ENCODE measurements at regions not wholly inside any gene's neighbourhood (a gene's known extent, or its start where the extent isn't known, plus 50 kb on each side); places are given as distances from the start of the nearest gene placed in this dataset.

- Histone ChIP-seq H3K18ac (ENCODE audit: low read depth, low read length) (no peak overlapping the region), H3K4me3 (ENCODE audit: insufficient read depth, low read depth, low read length) (no peak overlapping the region), H3K56ac (ENCODE audit: extremely low read depth, insufficient read depth, low read length) (no peak overlapping the region), H2BK5ac (ENCODE audit: low read depth, low read length, poor library complexity, severe bottlenecking) (no peak overlapping the region), H2AK9ac (replicated peaks; ENCODE audit: low read depth, low read length, poor library complexity) (no peak overlapping the region), H2BK15ac (ENCODE audit: low read depth, low read length) (no peak overlapping the region), H2AFZ (replicated peaks; ENCODE audit: low read length, poor library complexity) (no peak overlapping the region), H3K27ac (ENCODE audit: insufficient read depth, low read length) (no peak overlapping the region), H4K5ac (ENCODE audit: low read depth, low read length) (no peak overlapping the region), H3K9me1 (ENCODE audit: insufficient read depth, low read length) (no peaks in the 10 kb centered on the region), H3K27me3 (ENCODE audit: control insufficient read depth, insufficient read depth, low read length) (no peaks in the 10 kb centered on the region), H3K4ac (ENCODE audit: low read depth, low read length) (no peak overlapping the region), H3K14ac (replicated peaks; ENCODE audit: low read depth, low read length) (no peak overlapping the region), H3K9me3 (ENCODE audit: control insufficient read depth, insufficient read depth, low read length) (no peaks in the 10 kb centered on the region), H4K91ac (ENCODE audit: insufficient read depth, low read depth, low read length) (no peak overlapping the region), H3K79me1 (ENCODE audit: low read depth in 1 of 2, low read length in 2 of 2) (no peaks in the 10 kb centered on the region), H3K4me1 (ENCODE audit: control insufficient read depth, insufficient read depth, low read length) (no peaks in the 10 kb centered on the region), H3K4me2 (ENCODE audit: low read depth, low read length) (no peak overlapping the region), H2AK5ac (ENCODE audit: low read depth, low read length) (no peak overlapping the region), H4K20me1 (ENCODE audit: insufficient read depth, low read length) (no peaks in the 10 kb centered on the region), H2BK20ac (ENCODE audit: low read depth, low read length) (no peak overlapping the region), H2BK120ac (ENCODE audit: low read depth, low read length) (no peak overlapping the region), H3K23ac (ENCODE audit: low read depth, low read length) (no peak overlapping the region), H3K9ac (ENCODE audit: low read depth, low read length) (no peak overlapping the region), H4K8ac (ENCODE audit: low read depth in 2 of 2, low read length in 2 of 2) (no peak overlapping the region), H3K36me3 (ENCODE audit: control insufficient read depth, insufficient read depth, low read length) (no peaks in the 10 kb centered on the region)
- intact Hi-C loops (cut with micrococcal nuclease) = no loop called here
- 92% methylated on average over 2 of the region's 8 CpGs; no CpG with 5 or more reads in 1 of the 2 experiments for WGBS, 2 experiments (ENCODE audit: extremely low coverage in 2 of 2, insufficient read length in 1 of 2)
- dilution Hi-C loops (cut with HindIII; ENCODE audit: low sequenced_read_pairs, unreplicated experiment) = no loop called here
- DNase-seq (no peak), ATAC-seq (ENCODE audit: low read depth) (no peak)
- in situ Hi-C loops (cut with MboI; ENCODE audit: low sequenced_read_pairs) = no loop called here
- POLR2A ChIA-PET (ENCODE audit: unreplicated experiment) = no interaction called here
- BruUV-seq (replicated peaks) = no TSS peak
- TF ChIP-seq ELK1 (IDR thresholded peaks at IDR 0.05; ENCODE audit: borderline replicate concordance, low read depth, low read length) = no peak
- TF ChIP-seq RCOR1 (IDR thresholded peaks at IDR 0.05; ENCODE audit: insufficient replicate concordance, low read length) = no peak
- TF ChIP-seq SMC3 (IDR thresholded peaks at IDR 0.05; ENCODE audit: low read depth, low read length) = no peak
- no peak for TF ChIP-seq CTCF (conservative IDR thresholded peaks at IDR 0.05; ENCODE audit: low read depth, low read length)
- TF ChIP-seq NFE2L2 (IDR thresholded peaks at IDR 0.05; ENCODE audit: low read depth, low read length) = no peak
- no peak for TF ChIP-seq POLR2A (IDR thresholded peaks at IDR 0.05; ENCODE audit: low read depth, low read length)
- no peak for TF ChIP-seq FOS (IDR thresholded peaks at IDR 0.05; ENCODE audit: low read depth, low read length)
- no peak for TF ChIP-seq RAD21 (IDR thresholded peaks at IDR 0.05; ENCODE audit: low read length)
- TF ChIP-seq RFX5 (IDR thresholded peaks at IDR 0.05; ENCODE audit: low read depth, low read length) = no peak
- TF ChIP-seq CHD1 (IDR thresholded peaks at IDR 0.05; ENCODE audit: low read depth, low read length) = no peak
- TF ChIP-seq BHLHE40 (IDR thresholded peaks at IDR 0.05; ENCODE audit: low read depth, low read length) = no peak
- TF ChIP-seq MXI1 (IDR thresholded peaks at IDR 0.05; ENCODE audit: borderline replicate concordance, low read depth, low read length) = no peak
- no peak for TF ChIP-seq USF2 (IDR thresholded peaks at IDR 0.05; ENCODE audit: low read depth, low read length)
- TF ChIP-seq MAFK (IDR thresholded peaks at IDR 0.05; ENCODE audit: low read depth, low read length) = no peak
- TF ChIP-seq MAZ (IDR thresholded peaks at IDR 0.05; ENCODE audit: borderline replicate concordance, low read depth, low read length) = no peak
- TF ChIP-seq CEBPB (IDR thresholded peaks at IDR 0.05; ENCODE audit: low read depth, low read length) = no peak
- CTCF ChIA-PET = no interaction called here
Measured at GRCh38 chr21:25214676-25215075, 392.6 kb downstream of the MRPL39 start.

All from IMR-90 (cell line).